Heart left ventricle (tissue), 16 donors: ENCODE measurements at regions not wholly inside any gene's neighbourhood (a gene's known extent, or its start where the extent isn't known, plus 50 kb on each side); places are given as distances from the start of the nearest gene placed in this dataset.

ENCODE experiments used
- ATAC-seq, 4 donors: fragments of 200-7000 bp; cut with Tn5 transposase; one replicate each; pipeline ENCODE4 v1.9.1; 2020 to 2022; ENCODE audit warnings: moderate library complexity in 4 of 4, mild to moderate bottlenecking in 3 of 4, moderate number of reproducible peaks in 1 of 4
- DNase-seq, 5 donors: peaks; one replicate each; pipeline ENCODE4 v3.0.0-alpha.2; 2020
- H3K27ac ChIP-seq, 12 donors: fragments of 200-600 bp; sonication (generic) in 4 of 12; one replicate each; pipeline versions ENCODE4 v1.5.0 to v1.8.0; 2016 to 2022; ENCODE audit warnings: mild to moderate bottlenecking in 2 of 12
- H3K27me3 ChIP-seq, 9 donors: fragments of 200-600 bp; sonication (generic) in 2 of 9; one replicate each; pipeline versions ENCODE4 v1.5.1 to v1.8.0; 2016 to 2022; ENCODE audit warnings: mild to moderate bottlenecking in 3 of 9
- H3K36me3 ChIP-seq, 9 donors: fragments of 200-600 bp; sonication (generic) in 2 of 9; one replicate each; pipeline versions ENCODE4 v1.5.0 to v1.8.0; 2018 to 2022; ENCODE audit warnings: mild to moderate bottlenecking in 2 of 9
- H3K4me1 ChIP-seq, 12 donors: fragments of 200-600 bp; sonication (generic) in 4 of 12; one replicate each; pipeline versions ENCODE4 v1.5.0 to v1.8.0; 2016 to 2022; ENCODE audit warnings: mild to moderate bottlenecking in 3 of 12
- H3K4me3 ChIP-seq, 12 donors: fragments of 200-600 bp; sonication (generic) in 4 of 12; one replicate each; pipeline versions ENCODE4 v1.5.0 to v1.8.0; 2017 to 2022; ENCODE audit warnings: mild to moderate bottlenecking in 9 of 12, moderate library complexity in 4 of 12
- H3K9me3 ChIP-seq, 12 donors: fragments of 200-600 bp; sonication (generic) in 4 of 12; one replicate each; pipeline versions ENCODE4 v1.5.0 to v1.8.0; 2016 to 2022; ENCODE audit warnings: mild to moderate bottlenecking in 1 of 12
- CTCF ChIP-seq, 12 donors: fragments of 200-600 bp; sonication (generic) in 4 of 12; IDR thresholded peaks; one replicate each; pipeline versions ENCODE4 v1.5.0 to v1.8.0; 2018 to 2022; ENCODE audit warnings: antibody characterized with exemption in 12 of 12, mild to moderate bottlenecking in 5 of 12
- POLR2A ChIP-seq, 2 donors: fragments of 450-650 bp; IDR thresholded peaks; one replicate each; pipeline ENCODE4 v1.6.1; 2017; ENCODE audit warnings: antibody characterized with exemption in 2 of 2, mild to moderate bottlenecking in 2 of 2, moderate library complexity in 2 of 2
- WGBS, 4 donors: extraction: QIAGEN DNeasy Blood & Tissue Kit in 2 of 4; methylation state at CpG; one replicate each; pipeline versions ENCODE4 v1.1.5 to v1.1.7; 2013 to 2018; 5-methylcytosine and 5-hydroxymethylcytosine counted together
- intact Hi-C, 10 donors: fragments of 100-400 bp; cut with DNase I; formaldehyde crosslinking; loops; one replicate each; pipeline versions ENCODE4 v1.11.1 to v1.14.2; 2022
- donor health status: ischemic (EF 13 %, LVEDD 7.1; RV severe dilation, severe dysfunction).
- donor health status: healthy with polysubstance abuse.
- donor health status: DM: no; HTN: yes; CAD: no.
- donor health status: DM: no; HTN: no; CAD: no.
- donor health status: ischemic (EF 25% LVEDD 6.9; RV normal size, moderate dysfunction).
- donor health status: ischemic (EF 25% LVEDD 5.7; RV mildly dilated, moderate dysfunction).
- donor health status: healthy.
- donor health status: DM: yes; HTN: yes; CAD: no.
- donor health status: ischemic (EF 35%, LVEDD 5.7; RV mildly dilated, moderate dysfunction).
- donor health status: nonischemic (EF 11% LVEDD 7.7; RV severe dilation, severe dysfunction).
- donor health status: DM: yes; HTN: yes; CAD: no.
- donor health status: PGD.
- donor health status: ischemic (EF 29% LVEDD 5.4; RV normal size, mild dysfunction).
- donor health status: nonischemic (EF 23%, LVEDD 6.1; RV moderate dilation, normal function).

GRCh38 chr3:107117922-107118536 is 259.2 kb upstream of the CCDC54 start:
- Histone ChIP-seq H3K27me3 (no peaks in the 10 kb centered on the region), H3K4me1 (peaks cover 0 to 26% (median 11%) of the 10 kb centered on the region in 12 donors), H3K36me3 (no peaks in the 10 kb centered on the region), H3K4me3 (no peak overlapping the region), H3K9me3 (no peaks in the 10 kb centered on the region), H3K27ac (peak overlapping the region in 3 of 12 donors; percentile 5 to 50 (median 21))
- peak in 11 of 12 donors; percentile 21 to 58 (median 40) for TF ChIP-seq CTCF (IDR thresholded peaks at IDR 0.05)
- no peak for TF ChIP-seq POLR2A (IDR thresholded peaks at IDR 0.05)
- intact Hi-C loops = no loop called here
- 34 to 47% (median 41%) methylated on average over 10 of the region's 10 CpGs for WGBS, 4 donors
- peak in 2 of 4 donors; percentile 70 to 82 for ATAC-seq
- peak in 4 of 5 donors; percentile 31 to 44 (median 38) for DNase-seq

DNA sequence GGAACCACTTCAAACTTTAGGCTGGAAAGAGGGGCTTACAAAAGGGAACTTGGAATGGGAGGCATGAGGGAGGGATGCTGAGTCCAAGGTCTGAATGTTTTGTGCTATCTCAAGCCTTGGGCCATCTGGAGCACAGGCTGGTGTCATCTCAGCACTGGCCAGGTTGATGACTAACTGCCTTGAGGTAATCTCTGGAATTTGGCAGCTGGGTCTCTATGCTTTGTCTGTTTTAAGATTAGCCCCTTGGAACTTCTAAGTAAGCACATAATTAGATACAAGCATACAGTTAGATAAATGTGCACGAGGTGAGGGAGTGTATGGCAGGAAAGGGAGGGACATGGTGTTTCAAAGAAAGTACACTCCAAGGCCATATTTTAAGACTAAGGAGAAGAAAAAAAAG is 252.4 kb upstream of the CCDC54 start:
- no peak overlapping the region for H3K4me3 ChIP-seq

GRCh38 chr3:107128946-107129345 is 248.3 kb upstream of the CCDC54 start:
- ATAC-seq = no peak
- 15 to 21% (median 19%) methylated on average over 3 of the region's 3 CpGs for WGBS, 4 donors
- no peak for TF ChIP-seq CTCF (IDR thresholded peaks at IDR 0.05)
- TF ChIP-seq POLR2A (IDR thresholded peaks at IDR 0.05) = no peak

More for the DNA sequence above, 252.4 kb upstream of the CCDC54 start:
- H3K4me1 ChIP-seq = peaks cover 0 to 18% (median 4%) of the 10 kb centered on the region in 12 donors
- H3K9me3 ChIP-seq = peaks cover 0 to 6% (median 0%) of the 10 kb centered on the region in 12 donors
- intact Hi-C loops = loop anchor here in 1 of 10 donors (5.0 kb wide), 1 partner anchor 313 kb away; no protein-coding TSS in a partner anchor
- H3K36me3 ChIP-seq = no peaks in the 10 kb centered on the region
- 7 to 19% (median 15%) methylated on average over 1 of the region's 1 CpG for WGBS, 4 donors
- peak; percentile 84 to 96 (median 87) for ATAC-seq
- TF ChIP-seq POLR2A (IDR thresholded peaks at IDR 0.05) = no peak
- peak in 4 of 5 donors; percentile 23 to 64 (median 38) for DNase-seq
- H3K27ac ChIP-seq = peak overlapping the region in 5 of 12 donors; percentile 8 to 46 (median 35)
- no peaks in the 10 kb centered on the region for H3K27me3 ChIP-seq

GRCh38 chr3:107130089-107130700 is 247.0 kb upstream of the CCDC54 start:
- peaks cover 0 to 5% (median 0%) of the 10 kb centered on the region in 12 donors for H3K4me1 ChIP-seq
- 88 to 98% (median 97%) methylated on average over 6 of the region's 6 CpGs for WGBS, 4 donors
- no peaks in the 10 kb centered on the region for H3K27me3 ChIP-seq
- H3K36me3 ChIP-seq = no peaks in the 10 kb centered on the region
- H3K4me3 ChIP-seq = no peak overlapping the region
- TF ChIP-seq CTCF (IDR thresholded peaks at IDR 0.05) (no peak), POLR2A (IDR thresholded peaks at IDR 0.05) (no peak)
- H3K27ac ChIP-seq = no peak overlapping the region
- DNase-seq = no peak
- H3K9me3 ChIP-seq = peaks cover 0 to 6% (median 0%) of the 10 kb centered on the region in 12 donors
- intact Hi-C loops = no loop called here
- ATAC-seq = peak in 2 of 4 donors; percentile 22 to 53

More at GRCh38 chr3:107128946-107129345, 248.3 kb upstream of the CCDC54 start:
- Histone ChIP-seq H3K27ac (no peak overlapping the region), H3K9me3 (peaks cover 0 to 6% (median 0%) of the 10 kb centered on the region in 12 donors), H3K4me1 (peaks cover 0 to 11% (median 0%) of the 10 kb centered on the region in 12 donors), H3K36me3 (no peaks in the 10 kb centered on the region), H3K27me3 (no peaks in the 10 kb centered on the region), H3K4me3 (no peak overlapping the region)
- intact Hi-C loops = no loop called here
- no peak for DNase-seq
